Embryonic facial prominence (tissue), 1 donor: ENCODE measurements at regions not wholly inside any gene's neighbourhood (a gene's known extent, or its start where the extent isn't known, plus 50 kb on each side); places are given as distances from the start of the nearest gene placed in this dataset.
A peak's percentile ranks its signal among the peaks of the same experiment; 100 is the strongest.

Source experiments
- DNase-seq: peaks from one replicate; pipeline ENCODE4 v3.0.0-alpha.2; 2016; ENCODE audit errors: extremely low spot score

DNA sequence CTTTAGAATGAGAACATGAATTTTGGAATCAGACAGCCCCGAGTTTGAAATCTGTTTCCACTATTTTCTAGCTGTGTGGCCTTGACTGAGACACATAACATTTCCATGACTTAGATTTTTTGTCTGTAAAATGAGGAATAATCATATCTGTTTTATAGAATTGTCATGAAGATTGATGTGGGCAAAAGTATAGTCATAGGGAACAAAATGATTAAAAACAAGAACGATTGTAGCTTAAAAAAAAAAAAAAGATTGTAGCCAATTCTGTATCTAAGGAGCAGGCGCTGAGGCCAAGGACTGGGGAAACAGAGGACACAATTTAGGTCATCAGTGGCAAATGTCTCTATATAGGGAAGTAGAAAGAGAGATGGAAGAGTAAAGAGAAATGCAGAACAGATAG lies 201.6 kb upstream of the C1QTNF7 start:
- DNase-seq: no peak

- DNase-seq: peak; percentile 83
Measured at GRCh38 chr4:15231265-15232091, 196.4 kb upstream of the C1QTNF7 start.

- no peak for DNase-seq
Measured at GRCh38 chr4:15232366-15233263, 195.2 kb upstream of the C1QTNF7 start.

GRCh38 chr4:15233264-15233597 lies 194.6 kb upstream of the C1QTNF7 start:
- no peak for DNase-seq

DNA sequence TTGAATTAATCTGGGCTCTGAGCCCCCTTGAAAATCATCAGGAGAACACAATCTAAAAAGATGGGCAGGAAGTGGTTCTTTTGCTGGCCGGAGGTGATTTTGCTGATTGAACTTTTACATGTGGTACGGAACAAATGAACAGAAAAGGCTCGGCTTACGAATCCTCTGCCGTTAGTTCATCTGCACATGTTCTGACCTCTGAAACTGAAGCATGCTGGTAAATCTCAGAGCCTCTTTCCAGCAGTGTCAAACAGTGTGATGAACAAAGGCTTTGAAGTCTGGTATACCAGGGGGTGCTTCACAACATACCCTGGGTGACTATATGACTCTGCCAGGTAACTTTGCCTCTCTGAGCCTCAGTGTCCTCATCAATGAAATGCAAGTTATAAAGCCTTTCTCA lies 194.2 kb upstream of the C1QTNF7 start:
- no peak for DNase-seq

DNA sequence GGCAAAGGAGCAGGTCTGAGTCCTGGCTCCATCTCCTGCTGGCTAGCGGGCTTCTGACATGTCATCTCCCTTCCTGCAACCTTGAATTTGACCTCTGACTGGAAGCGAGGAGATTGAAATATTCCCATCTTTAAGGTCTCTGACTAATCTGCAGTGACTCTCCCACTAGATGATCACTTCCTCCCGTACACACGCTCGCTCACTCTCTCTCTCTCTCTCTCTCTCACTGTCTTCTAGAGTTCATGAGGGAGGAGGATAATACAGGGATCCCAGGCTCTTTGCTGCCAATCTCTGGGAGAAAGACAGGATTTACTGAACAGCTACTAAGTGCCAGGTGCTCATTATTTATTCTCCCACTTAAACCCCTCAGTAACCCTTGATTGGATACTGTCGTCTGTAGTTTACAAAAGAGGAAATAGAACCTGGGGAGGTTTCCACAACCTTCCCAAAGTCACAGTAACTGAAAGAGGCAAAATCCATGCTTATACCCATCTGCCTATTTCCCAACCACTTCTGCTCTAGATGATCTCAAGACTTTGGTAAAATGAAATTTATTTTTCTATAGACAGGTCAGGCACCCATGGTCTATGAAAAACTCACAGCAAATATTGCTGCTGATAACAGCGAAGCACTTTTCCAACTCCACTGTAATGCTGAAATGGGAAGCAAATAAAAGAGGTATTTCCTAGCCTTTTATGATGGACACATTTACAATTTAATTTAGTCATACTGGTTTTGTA lies 193.5 kb upstream of the C1QTNF7 start:
- no peak for DNase-seq

DNA sequence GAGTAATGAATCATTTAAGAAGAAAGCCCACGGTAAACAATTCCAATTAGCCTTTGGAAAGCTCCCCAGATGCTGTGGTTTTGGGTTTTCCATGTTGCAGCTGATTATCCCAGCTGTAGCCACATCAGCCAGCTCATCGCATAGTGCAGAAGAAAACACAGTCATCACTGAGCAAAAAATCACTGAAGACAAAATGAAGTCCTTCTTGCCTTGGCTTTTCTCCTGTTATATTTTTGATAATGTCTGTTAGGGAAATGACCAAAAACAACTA lies 193.0 kb upstream of the C1QTNF7 start:
- DNase-seq: no peak

DNA sequence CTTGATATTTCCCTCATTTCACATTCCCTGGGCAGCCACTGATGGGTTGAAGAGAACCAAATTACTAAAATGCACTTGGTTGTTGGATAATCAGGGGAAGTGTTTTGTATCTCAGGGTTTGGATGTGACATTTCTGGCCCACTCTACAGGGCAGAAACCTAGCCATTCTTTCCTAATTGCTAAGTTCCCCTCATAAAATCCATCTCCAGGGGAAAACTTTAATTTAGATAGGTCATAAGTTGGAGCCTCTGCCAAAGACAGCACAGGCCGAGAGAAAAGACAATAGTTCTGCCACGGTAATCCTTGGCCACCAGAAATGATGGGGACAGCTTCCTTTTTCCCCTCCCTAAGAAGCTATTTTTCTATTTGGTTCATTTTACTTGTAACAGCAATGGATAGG lies 192.7 kb upstream of the C1QTNF7 start:
- DNase-seq: no peak

DNA sequence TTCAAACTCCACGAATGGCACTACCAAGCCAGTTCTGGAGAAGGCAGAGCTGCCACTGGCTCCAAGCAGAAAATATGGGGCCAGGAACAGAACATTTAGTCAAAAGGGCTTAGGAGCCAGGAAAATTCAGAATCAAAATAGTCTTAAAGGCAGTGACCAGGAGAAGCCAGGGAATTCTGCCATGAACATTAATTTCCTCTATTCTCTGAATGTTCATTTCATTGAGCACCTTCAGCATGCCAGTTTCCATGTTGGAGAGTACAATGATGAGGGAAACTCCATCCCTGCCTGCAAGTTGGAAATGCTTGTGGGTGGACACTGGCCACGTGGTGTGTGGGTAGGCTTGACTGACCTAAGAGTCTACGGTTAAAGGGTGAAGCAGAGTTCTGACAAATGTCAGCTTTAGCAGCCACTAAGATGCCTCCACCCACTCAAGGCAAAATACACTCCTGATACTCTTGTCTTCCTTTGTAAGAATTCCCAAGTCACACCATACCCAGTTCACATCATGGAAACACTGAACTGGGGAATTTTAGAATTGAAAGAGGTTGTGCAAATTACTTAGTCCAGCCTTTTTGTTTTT lies 190.1 kb upstream of the C1QTNF7 start:
- no peak for DNase-seq

- no peak for DNase-seq
Measured at GRCh38 chr4:15238720-15239119, 189.1 kb upstream of the C1QTNF7 start.

- no peak for DNase-seq
Measured at GRCh38 chr4:15239866-15240265, 188.0 kb upstream of the C1QTNF7 start.

DNA sequence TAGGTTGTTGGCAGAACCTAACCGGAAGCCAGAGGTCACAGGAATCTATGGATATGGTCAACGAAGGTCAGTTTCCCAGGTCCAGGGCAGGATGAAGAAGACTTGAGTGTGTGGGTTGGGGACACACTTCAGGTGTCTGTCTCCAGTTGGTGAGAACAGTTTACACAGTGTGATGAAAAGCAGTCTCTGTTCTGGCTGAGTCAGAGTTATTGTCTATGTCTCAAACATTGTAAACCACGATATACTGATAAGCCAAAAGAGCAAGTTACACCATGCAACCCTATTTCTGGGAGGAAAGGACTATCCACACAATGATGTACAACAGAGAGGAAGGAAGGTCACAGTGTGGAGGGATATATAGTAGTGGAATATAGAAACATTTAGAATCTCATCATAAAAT lies 187.1 kb upstream of the C1QTNF7 start:
- no peak for DNase-seq

DNA sequence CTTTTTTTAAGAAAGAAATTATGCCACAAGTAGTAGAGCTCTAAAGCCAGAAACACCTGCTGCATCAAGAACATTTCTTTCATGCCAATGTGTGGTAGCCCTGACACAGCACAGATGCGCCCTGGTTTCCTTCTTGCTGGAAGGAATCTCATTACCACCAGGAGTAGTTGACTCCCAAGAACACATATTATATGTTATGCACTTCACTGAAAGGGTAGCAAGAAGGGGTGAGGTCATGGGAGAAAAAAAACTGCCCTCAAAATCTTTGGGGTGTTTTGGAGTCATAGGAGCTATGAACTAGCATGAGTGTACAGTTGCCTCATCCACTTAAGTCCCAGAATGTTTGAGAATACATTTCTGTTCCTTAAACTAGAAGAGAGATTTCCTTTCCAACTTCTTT lies 185.8 kb upstream of the C1QTNF7 start:
- no peak for DNase-seq

DNA sequence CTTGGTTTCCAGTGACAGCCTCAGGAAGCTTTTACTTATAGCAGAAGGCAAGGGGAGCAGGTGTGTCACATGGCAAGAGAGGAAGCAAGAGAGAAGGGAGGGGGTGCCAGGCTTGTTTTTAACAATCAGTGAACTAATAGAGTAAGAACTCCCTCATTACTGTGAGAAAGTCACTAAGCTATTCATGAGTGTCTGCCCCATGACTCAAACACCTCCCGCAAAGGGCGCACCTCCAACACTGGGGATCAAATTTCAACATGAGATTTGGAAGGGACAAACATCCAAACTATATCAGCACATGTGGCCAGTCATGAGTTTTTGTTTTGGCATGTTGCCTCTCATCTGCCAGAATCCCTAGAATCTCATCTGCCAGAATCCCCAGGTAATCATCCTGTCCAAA lies 183.5 kb upstream of the C1QTNF7 start:
- DNase-seq: no peak

DNA sequence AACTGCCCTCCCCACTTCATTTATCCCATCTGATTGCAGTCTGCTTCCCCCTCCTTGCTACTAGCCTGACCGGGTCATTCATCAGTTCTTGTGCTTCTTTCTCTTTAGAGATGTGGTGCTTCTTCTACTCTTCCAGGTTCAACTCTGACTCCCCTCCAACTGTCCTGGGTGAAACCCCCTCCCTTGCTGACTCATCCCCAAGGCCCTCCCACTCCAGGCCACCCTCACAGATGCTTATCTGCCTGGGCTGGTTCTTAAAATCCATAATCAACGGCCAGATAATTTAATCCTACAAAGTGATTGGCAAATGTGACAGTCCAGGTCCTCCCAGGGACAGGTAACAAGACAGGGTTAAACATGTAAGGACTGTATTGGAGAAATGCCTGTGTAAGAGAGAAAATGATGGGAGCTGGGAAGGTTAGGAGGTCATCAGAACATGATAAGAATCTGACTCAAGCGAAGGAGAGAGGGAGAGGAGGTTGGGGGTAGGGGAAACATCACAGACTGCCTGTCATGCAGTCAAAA lies 182.8 kb upstream of the C1QTNF7 start:
- no peak for DNase-seq

DNA sequence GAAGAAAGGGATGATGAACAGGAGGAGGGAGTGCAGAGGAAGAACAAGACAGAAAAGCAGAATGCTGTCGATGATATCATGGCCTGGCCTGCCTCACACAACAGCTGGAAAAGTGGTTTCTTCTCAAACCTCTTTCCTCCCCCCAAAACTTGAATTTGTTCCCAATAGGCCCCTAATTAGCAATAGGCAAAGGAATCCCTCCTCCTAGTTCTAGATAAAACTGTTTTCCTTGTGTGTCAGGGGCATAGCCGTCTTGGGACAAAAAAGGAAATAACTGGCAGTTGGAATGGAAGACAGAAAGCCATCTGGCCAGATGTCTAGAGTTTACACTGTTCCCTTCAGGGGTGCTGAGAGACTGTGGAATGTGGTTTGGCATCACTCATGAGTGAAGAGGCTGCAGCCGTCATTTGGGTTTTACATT lies 177.8 kb upstream of the C1QTNF7 start:
- no peak for DNase-seq

DNA sequence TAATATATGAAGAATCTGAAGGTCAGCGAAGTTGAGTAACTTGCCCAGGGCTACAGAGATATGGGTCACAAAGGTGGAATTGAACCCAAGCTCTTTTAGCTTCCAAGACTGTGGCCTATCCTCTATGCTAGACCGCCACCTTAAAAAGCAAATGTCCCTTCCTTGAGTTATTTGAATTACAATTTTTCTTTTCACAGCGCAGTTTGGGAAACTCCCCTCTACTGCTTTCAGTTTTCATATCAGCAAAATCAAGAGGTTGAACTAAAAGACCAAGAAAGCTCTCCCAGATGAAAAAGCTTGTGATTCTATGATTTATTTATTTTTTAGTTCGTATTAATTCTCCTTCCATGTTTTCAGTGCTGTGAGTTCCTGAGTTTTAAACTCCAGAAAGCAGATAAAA lies 174.5 kb upstream of the C1QTNF7 start:
- no peak for DNase-seq

- DNase-seq: no peak
Measured at GRCh38 chr4:15254236-15254880, 173.5 kb upstream of the C1QTNF7 start.

- no peak for DNase-seq
Measured at GRCh38 chr4:15255537-15255936, 172.3 kb upstream of the C1QTNF7 start.

- DNase-seq: no peak
Measured at GRCh38 chr4:15260758-15261157, 167.1 kb upstream of the C1QTNF7 start.

DNA sequence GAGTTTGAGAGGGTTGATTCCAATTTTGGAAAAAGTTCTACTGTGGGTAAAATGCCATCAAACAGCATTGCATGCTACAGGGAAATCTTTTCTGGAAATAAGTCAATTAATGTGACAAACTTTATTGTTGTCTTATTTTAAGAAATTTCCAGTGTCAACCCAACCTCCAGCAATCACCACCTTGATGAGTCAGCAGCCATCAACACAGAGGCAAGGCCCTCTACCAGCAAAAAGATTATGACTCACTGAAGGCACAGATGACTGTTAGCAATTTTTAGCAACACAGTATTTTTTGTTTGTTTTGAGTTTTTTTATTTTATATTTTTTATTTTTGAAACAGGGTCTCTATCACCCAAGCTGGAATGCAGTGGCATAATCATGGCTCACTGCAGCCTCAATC lies 165.4 kb upstream of the C1QTNF7 start:
- DNase-seq: no peak

DNA sequence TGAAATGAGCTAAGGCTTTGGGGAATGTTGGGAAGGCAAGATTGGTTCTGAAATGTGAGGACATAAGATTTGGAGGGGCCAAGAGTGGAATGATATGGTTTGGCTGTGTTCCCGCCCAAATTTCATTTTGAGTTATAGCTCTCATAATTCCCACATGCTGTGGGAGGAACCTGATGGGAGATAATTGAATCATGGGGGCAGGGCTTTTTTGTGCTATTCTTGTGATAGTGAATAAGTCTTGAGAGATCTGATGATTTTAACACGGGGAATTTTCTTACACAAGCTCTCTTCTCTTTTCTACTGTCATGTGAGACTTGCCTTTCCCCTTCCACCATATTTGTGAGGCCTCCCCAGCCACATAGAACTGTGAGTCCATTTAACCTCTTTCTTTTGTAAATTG lies 157.6 kb upstream of the C1QTNF7 start:
- no peak for DNase-seq
